ENCODE measurements at regions not wholly inside any gene's neighbourhood (a gene's known extent, or its start where the extent isn't known, plus 50 kb on each side); places are given as distances from the start of the nearest gene placed in this dataset.

DNA sequence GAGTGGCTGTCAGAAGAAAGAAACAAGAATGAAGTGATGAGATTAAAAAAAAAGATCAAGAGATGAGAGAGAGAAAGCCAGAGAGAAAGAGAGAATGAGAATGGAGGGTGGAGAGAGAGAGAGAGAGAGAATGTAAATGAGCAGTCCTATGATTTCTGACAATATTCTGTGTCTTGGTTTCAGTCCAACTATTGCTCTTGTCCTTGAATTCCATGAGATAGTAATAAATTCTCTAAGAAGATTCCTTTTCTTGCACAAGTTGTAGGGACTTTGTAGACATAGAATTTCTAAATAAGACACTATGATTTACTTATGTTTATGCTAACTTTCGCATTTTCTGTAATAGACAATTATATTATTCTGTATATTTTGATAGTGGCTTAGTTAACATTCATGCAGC, 149.6 kb upstream of the CTSO start:
- TF ChIP-seq POLR2AphosphoS5 (IDR thresholded peaks at IDR 0.05; ENCODE audit: low read depth, low read length) (no peak), POLR2A (IDR thresholded peaks at IDR 0.05; ENCODE audit: low read depth, low read length) (no peak), TAF1 (IDR thresholded peaks at IDR 0.05; ENCODE audit: borderline replicate concordance, low read depth, low read length) (no peak)
- FAIRE-seq (no peak), DNase-seq (ENCODE audit: insufficient read length) (no peak)

- TF ChIP-seq TAF1 (IDR thresholded peaks at IDR 0.05; ENCODE audit: borderline replicate concordance, low read depth, low read length) (no peak), POLR2A (IDR thresholded peaks at IDR 0.05; ENCODE audit: low read depth, low read length) (no peak), POLR2AphosphoS5 (IDR thresholded peaks at IDR 0.05; ENCODE audit: low read depth, low read length) (no peak)
- DNase-seq (ENCODE audit: insufficient read length) (no peak), FAIRE-seq (no peak)
Observed at GRCh38 chr4:156102411-156102810, 148.7 kb upstream of the CTSO start.

DNA sequence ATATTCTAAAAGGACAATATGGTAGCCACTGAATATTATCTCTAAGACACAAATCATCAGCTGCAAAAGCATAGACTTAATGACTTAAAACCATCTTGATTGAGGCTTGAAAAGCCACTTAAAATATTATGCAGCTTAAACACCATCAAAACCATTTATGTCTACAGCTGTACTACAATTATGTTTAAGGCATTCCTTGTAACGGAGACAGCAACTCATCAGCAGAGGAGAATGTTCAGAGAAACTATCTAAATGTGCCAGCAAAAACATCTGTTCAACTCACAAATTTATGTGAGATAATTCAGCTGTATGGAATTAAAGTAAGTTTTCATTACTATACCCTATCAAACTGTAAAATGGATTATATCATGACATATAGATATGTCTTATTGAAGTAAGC, 147.9 kb upstream of the CTSO start:
- DNase-seq (ENCODE audit: insufficient read length) (no peak), FAIRE-seq (no peak)
- no peak for TF ChIP-seq TAF1 (IDR thresholded peaks at IDR 0.05; ENCODE audit: borderline replicate concordance, low read depth, low read length)
- TF ChIP-seq POLR2AphosphoS5 (IDR thresholded peaks at IDR 0.05; ENCODE audit: low read depth, low read length), result no peak
- TF ChIP-seq POLR2A (IDR thresholded peaks at IDR 0.05; ENCODE audit: low read depth, low read length), result no peak

DNA sequence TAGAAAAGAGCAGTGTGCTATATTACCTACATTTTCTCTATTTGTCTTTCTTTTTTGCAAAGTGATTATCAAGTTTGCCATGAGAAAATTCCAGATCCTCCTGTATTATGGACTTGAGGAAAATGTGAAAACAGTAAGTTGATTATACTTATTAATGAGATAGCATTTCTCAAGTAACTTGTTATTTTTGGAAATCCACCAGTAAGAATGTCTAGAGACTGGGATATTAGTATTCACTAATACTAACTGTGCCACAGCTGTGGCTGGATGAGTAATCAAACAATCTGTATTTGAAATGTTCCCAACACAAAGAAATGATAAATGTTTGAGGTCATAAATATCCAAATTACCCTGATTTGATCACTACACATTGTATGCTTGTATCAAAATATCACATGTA, 147.0 kb upstream of the CTSO start:
- DNase-seq (ENCODE audit: insufficient read length) (no peak), FAIRE-seq (no peak)
- no peak for TF ChIP-seq TAF1 (IDR thresholded peaks at IDR 0.05; ENCODE audit: borderline replicate concordance, low read depth, low read length)

DNA sequence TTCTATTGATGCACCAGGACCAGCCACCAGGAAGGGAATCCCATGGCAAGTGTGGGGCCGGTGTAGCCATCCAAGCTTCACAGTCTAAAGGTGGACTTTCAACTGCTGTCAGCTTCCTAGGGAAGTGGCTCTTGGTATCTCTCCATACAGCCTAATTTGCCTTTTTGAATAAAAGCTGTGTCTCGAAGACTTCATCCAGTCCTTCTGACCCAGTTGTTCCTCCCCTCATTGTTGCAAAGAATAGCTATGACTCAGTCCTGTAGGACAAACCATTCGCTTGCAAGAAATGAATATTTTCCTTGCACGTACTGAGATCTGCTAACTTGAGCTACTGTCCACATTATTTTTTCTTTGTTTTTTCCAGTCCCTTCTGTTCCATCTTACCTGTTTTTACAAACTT, 145.1 kb upstream of the CTSO start:
- no peak for FAIRE-seq
- TF ChIP-seq POLR2A (IDR thresholded peaks at IDR 0.05; ENCODE audit: low read depth, low read length), result no peak
- no peak for TF ChIP-seq POLR2AphosphoS5 (IDR thresholded peaks at IDR 0.05; ENCODE audit: low read depth, low read length)
- no peak for TF ChIP-seq TAF1 (IDR thresholded peaks at IDR 0.05; ENCODE audit: borderline replicate concordance, low read depth, low read length)
- DNase-seq (ENCODE audit: insufficient read length), result no peak

GRCh38 chr4:156085100-156085499, 131.4 kb upstream of the CTSO start:
- FAIRE-seq, result no peak
- no peak for TF ChIP-seq POLR2AphosphoS5 (IDR thresholded peaks at IDR 0.05; ENCODE audit: low read depth, low read length)
- no peak for TF ChIP-seq TAF1 (IDR thresholded peaks at IDR 0.05; ENCODE audit: borderline replicate concordance, low read depth, low read length)
- TF ChIP-seq POLR2A (IDR thresholded peaks at IDR 0.05; ENCODE audit: low read depth, low read length), result no peak
- no peak for DNase-seq (ENCODE audit: insufficient read length)

GRCh38 chr4:156084373-156084772, 130.7 kb upstream of the CTSO start:
- no peak for TF ChIP-seq POLR2A (IDR thresholded peaks at IDR 0.05; ENCODE audit: low read depth, low read length)
- TF ChIP-seq TAF1 (IDR thresholded peaks at IDR 0.05; ENCODE audit: borderline replicate concordance, low read depth, low read length), result no peak
- TF ChIP-seq POLR2AphosphoS5 (IDR thresholded peaks at IDR 0.05; ENCODE audit: low read depth, low read length), result no peak
- FAIRE-seq (no peak), DNase-seq (ENCODE audit: insufficient read length) (no peak)

DNA sequence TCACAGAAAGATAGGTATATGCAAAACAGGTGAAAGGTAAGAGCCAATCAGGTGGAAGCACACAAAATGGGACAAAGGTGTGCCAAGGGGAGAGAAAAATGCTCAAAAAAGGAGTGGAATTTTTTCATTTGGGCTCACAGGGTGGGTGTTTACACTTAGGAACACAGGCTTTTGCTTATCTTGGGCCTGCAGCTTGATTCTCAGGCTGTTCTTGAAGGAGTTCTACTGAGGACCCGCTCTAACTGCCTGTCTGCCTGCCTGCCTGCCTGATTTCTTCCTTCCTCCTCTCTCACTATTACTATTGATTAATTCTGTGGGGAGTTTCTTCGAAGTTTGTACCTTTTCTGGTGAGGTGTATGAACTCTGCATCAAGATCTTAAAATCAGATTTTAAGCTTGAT, 120.3 kb upstream of the CTSO start:
- TF ChIP-seq TAF1 (IDR thresholded peaks at IDR 0.05; ENCODE audit: borderline replicate concordance, low read depth, low read length) (no peak), POLR2AphosphoS5 (IDR thresholded peaks at IDR 0.05; ENCODE audit: low read depth, low read length) (no peak), POLR2A (IDR thresholded peaks at IDR 0.05; ENCODE audit: low read depth, low read length) (no peak)
- FAIRE-seq, result no peak
- no peak for DNase-seq (ENCODE audit: insufficient read length)

DNA sequence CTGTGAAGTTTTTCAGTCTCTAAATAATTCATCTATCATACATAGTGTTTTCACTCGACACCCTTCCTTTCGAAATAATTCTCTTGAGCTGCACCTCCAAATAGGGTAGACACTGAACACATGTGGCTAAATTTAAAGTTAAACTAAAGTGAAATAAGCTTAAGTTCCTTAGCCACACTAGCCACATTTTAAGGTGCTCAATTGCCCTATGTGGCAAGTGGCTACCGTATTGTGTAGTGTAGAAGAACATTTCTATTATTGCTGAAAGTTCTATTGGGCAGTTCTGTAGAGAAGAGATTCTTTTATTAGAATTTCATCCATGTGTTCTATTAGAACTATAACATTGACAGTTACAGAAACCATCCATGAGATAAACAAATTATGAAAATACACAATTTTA, 107.0 kb upstream of the CTSO start:
- FAIRE-seq (no peak), DNase-seq (ENCODE audit: insufficient read length) (no peak)

DNA sequence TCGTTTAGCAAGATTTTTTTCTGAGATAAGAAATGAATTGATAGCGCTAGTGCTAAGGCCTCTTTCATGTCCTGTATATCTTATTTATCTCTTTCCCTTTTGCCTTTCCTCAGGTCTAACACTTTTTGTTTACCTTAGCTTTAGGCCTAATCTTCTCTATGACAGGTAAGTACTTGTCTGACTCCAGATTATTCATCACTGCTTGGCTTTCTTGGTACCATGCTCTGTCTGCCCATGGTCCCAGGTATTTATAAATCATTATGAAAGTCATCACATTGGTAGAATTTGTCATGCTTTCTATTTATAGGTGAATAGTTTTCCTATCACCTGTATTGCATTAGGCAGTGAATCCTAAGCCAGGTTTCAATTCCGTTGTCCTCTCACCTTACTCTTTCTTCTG, 99.5 kb upstream of the CTSO start:
- DNase-seq (ENCODE audit: insufficient read length) (no peak), FAIRE-seq (no peak)
- no peak for TF ChIP-seq POLR2A (IDR thresholded peaks at IDR 0.05; ENCODE audit: low read depth, low read length)
- no peak for TF ChIP-seq POLR2AphosphoS5 (IDR thresholded peaks at IDR 0.05; ENCODE audit: low read depth, low read length)
- no peak for TF ChIP-seq TAF1 (IDR thresholded peaks at IDR 0.05; ENCODE audit: borderline replicate concordance, low read depth, low read length)

More for the DNA sequence above, 107.0 kb upstream of the CTSO start:
- no peak for TF ChIP-seq POLR2AphosphoS5 (IDR thresholded peaks at IDR 0.05; ENCODE audit: low read depth, low read length)

DNA sequence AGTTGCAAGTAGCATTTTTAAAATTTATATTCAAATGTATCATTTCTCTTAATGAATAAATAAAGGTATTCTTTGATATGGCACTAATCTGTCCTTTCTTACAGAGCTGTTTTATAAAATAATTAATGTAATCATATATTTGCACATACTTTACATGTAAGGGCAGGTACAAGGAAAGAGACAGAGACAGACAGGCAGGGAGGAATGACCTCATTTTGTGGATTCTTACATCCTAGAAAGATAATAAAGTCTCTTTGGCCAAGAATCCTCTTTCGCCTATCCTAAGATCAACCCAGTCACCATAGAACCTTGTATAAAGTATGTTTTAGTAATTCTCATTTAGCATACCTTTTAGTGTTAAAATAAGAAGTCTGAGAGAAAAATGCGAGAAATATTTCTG, 98.5 kb upstream of the CTSO start:
- DNase-seq (ENCODE audit: insufficient read length), result no peak
- TF ChIP-seq POLR2A (IDR thresholded peaks at IDR 0.05; ENCODE audit: low read depth, low read length) (no peak), TAF1 (IDR thresholded peaks at IDR 0.05; ENCODE audit: borderline replicate concordance, low read depth, low read length) (no peak), POLR2AphosphoS5 (IDR thresholded peaks at IDR 0.05; ENCODE audit: low read depth, low read length) (no peak)
- no peak for FAIRE-seq

GRCh38 chr4:156038772-156039171, 85.1 kb upstream of the CTSO start:
- no peak for TF ChIP-seq TAF1 (IDR thresholded peaks at IDR 0.05; ENCODE audit: borderline replicate concordance, low read depth, low read length)
- no peak for TF ChIP-seq POLR2A (IDR thresholded peaks at IDR 0.05; ENCODE audit: low read depth, low read length)
- no peak for TF ChIP-seq POLR2AphosphoS5 (IDR thresholded peaks at IDR 0.05; ENCODE audit: low read depth, low read length)
- FAIRE-seq, result no peak
- DNase-seq (ENCODE audit: insufficient read length), result no peak

DNA sequence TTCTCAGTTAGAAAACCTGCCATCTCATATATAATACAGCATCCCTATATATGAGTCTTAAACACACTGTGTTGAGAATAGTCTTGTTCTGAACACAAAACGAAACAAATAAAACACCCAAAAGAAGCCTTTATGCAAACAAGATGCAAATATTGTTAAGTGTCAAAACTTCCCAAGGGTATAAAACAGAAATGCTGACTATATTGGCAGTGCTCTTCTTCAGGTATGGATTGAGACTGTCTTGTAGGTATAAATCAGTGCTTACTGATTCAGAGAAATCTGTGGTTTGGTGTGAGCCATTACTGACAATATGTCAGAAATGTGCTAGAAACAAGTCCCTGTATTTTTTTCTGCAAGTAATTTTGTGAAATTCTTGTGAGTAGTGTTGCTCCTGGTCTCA, 82.8 kb upstream of the CTSO start:
- TF ChIP-seq POLR2AphosphoS5 (IDR thresholded peaks at IDR 0.05; ENCODE audit: low read depth, low read length), result no peak
- TF ChIP-seq POLR2A (IDR thresholded peaks at IDR 0.05; ENCODE audit: low read depth, low read length), result no peak
- TF ChIP-seq TAF1 (IDR thresholded peaks at IDR 0.05; ENCODE audit: borderline replicate concordance, low read depth, low read length), result no peak
- no peak for DNase-seq (ENCODE audit: insufficient read length)
- FAIRE-seq, result no peak
